Sigmoid colon (tissue), 4 donors: ENCODE measurements at regions not wholly inside any gene's neighbourhood (a gene's known extent, or its start where the extent isn't known, plus 50 kb on each side); places are given as distances from the start of the nearest gene placed in this dataset.

ENCODE experiments used
- POLR2AphosphoS5 ChIP-seq, 4 donors: sonication (generic); formaldehyde crosslinking; IDR thresholded peaks; one replicate each; pipeline ENCODE4 v1.6.1; 2017; ENCODE audit warnings: antibody characterized with exemption in 4 of 4
- TF ChIP-seq, protein P1 (sequence below), 4 experiments: fragments of 450-650 bp in 3 of 4; fragments of 200-600 bp in 1 of 4; IDR thresholded peaks; one replicate each; pipeline ENCODE4 v1.5.1; 2016 to 2019; ENCODE audit warnings: antibody characterized with exemption in 4 of 4, mild to moderate bottlenecking in 3 of 4, moderate library complexity in 2 of 4

GRCh38 chr4:27974339-27974738, 1113.7 kb downstream of the STIM2 start:
- TF ChIP-seq, protein P1, sequence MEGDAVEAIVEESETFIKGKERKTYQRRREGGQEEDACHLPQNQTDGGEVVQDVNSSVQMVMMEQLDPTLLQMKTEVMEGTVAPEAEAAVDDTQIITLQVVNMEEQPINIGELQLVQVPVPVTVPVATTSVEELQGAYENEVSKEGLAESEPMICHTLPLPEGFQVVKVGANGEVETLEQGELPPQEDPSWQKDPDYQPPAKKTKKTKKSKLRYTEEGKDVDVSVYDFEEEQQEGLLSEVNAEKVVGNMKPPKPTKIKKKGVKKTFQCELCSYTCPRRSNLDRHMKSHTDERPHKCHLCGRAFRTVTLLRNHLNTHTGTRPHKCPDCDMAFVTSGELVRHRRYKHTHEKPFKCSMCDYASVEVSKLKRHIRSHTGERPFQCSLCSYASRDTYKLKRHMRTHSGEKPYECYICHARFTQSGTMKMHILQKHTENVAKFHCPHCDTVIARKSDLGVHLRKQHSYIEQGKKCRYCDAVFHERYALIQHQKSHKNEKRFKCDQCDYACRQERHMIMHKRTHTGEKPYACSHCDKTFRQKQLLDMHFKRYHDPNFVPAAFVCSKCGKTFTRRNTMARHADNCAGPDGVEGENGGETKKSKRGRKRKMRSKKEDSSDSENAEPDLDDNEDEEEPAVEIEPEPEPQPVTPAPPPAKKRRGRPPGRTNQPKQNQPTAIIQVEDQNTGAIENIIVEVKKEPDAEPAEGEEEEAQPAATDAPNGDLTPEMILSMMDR (IDR thresholded peaks at IDR 0.05) = no peak
- TF ChIP-seq POLR2AphosphoS5 (IDR thresholded peaks at IDR 0.05) = no peak
